Activated CD4-positive, alpha-beta T cell treated with anti-CD3 and anti-CD28 coated beads, Interleukin-2, amount 50 U/mL, for 48 hours (primary cell): ENCODE measurements at regions not wholly inside any gene's neighbourhood (a gene's known extent, or its start where the extent isn't known, plus 50 kb on each side); places are given as distances from the start of the nearest gene placed in this dataset.
"Not testable (repeated sequence)": the region's sequence is repeated elsewhere in the genome, so short reads cannot be mapped to it uniquely, and the experiment has no call there.

Source experiments
- DNase-seq, 2 experiments: peaks; one replicate each; pipeline ENCODE4 v3.0.0-alpha.2; 2020

DNA sequence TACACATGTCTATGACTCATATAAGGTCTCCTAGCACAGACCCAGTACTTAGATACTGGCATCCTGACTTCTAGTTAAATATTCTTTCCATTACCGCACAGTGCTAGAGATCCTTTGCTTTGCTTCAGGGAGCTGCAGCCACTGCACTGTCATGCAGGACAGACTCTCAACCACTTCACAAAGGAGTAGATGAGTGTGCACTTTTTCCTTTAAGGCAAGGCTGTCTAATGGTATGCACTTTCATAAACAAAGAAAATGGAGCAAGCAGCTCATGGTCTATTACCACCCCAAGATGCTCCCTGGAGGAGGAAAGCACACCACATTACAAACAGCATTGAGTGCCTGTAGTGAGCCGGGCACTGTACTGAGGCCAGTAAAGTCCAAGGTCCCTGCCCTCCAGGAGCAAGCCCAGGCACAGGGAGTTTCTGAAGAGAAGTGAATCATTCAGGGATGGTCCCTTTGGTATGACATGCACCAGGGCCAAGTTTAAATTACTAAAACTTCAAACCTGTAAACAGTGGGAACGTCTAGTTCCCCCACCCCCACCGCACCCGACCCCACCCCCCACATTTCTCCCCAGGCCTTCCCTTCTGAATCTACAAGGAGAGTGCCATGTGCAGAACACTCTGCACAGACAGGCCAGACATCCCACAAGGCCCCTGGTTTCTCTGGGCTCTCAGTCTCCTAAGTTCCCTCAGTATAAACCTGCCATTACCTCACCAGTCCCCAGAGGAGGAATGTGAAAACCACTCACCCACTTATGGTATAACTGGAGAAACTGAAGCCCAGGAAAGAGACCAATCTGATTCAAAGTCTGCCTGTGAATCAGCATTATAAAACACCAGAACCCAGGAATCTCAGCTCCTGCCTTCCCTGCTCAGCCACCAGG is 107.8 kb upstream of the BCL6 start:
- no peak for DNase-seq

DNA sequence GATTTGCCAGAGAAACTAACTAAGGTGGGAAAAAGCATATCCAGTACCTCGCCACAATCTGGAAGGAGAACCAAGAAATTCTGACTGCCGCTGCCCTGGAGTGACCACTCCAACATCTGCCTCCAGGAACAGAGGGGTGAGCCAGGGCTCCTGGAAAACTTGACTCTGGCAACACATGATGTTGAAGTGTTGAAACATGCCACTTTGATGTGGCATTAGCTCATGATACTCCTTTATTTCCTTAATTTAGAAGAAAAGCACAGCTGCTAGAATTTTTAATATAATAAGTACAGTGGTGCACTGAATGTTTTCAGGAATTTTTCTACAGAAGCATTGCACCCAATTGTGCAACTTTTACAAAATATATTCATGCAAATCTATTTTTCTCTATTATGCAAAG is 109.9 kb upstream of the BCL6 start:
- DNase-seq = no peak

DNA sequence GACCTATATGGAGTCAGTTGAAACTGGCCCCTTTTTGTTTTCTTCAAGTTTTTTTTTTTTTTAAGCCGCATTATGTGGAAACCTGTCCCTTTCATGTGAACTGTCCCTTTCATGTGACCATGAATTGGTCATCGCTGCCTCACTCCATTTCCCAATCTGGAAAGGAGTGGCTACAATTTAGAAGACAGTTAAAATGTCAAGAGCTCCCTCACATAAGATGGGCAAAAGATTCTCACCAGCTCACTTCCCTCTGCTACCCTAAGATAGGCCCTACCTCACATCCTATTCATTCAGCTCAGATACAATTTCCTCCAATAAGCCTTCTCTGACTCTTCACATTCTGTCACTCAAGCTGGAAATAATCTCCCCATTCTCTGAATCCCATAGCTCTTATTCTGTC is 111.3 kb upstream of the BCL6 start:
- DNase-seq = no peak

DNA sequence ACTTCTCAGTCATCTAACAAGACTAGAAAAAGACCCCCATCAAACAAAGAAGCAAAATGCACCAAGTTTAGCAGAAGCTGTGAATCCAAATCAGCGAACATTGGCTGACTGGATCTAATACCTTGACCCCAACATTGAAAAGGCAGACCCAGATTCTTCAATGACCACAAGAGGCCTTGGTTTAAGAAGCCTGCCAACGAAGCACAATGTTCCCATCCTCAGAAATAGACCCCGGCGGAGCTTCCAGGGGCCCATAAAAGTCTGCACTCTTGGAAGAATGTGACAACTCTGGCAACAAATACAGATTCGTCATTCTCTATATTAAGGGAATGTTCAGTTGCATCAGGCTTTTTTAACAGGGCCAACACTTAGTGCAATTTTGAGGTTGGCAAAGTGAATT is 112.8 kb upstream of the BCL6 start:
- no peak for DNase-seq

DNA sequence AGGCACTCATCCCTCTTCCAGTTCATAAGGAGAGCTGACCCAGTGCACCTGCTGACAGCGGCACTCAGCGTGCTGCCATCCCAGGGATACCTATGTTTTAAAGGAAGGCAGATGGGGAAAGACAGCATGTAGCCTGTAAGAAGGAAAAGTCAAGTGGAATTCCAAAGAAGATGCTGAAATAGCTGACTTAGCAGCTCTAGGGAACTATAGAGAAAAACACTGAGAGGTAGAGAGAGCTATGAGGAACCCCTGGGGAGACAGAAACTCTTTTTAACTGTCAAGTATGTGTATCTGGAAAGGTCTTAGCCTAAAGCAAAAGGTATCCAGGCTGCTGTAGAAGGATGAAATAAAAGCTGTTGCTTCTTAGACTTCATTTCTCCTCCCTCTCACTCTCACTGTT is 113.4 kb upstream of the BCL6 start:
- no peak for DNase-seq

DNA sequence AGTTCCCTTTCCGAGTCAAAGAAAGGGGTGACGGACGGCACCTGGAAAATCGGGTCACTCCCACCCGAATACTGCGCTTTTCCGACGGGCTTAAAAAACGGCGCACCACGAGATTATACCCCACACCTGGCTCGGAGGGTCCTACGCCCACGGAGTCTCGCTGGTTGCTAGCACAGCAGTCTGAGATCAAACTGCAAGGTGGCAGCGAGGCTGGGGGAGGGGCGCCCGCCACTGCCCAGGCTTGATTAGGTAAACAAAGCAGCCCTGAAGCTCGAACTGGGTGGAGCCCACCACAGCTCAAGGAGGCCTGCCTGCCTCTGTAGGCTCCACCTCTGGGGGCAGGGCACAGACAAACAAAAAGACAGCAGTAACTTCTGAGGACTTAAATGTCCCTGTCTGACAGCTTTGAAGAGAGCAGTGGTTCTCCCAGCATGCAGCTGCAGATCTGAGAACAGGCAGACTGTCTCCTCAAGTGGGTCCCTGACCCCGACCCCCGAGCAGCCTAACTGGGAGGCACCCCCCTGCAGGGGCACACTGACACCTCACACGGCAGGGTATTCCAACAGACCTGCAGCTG is 117.5 kb upstream of the BCL6 start:
- not testable (repeated sequence) for DNase-seq

DNA sequence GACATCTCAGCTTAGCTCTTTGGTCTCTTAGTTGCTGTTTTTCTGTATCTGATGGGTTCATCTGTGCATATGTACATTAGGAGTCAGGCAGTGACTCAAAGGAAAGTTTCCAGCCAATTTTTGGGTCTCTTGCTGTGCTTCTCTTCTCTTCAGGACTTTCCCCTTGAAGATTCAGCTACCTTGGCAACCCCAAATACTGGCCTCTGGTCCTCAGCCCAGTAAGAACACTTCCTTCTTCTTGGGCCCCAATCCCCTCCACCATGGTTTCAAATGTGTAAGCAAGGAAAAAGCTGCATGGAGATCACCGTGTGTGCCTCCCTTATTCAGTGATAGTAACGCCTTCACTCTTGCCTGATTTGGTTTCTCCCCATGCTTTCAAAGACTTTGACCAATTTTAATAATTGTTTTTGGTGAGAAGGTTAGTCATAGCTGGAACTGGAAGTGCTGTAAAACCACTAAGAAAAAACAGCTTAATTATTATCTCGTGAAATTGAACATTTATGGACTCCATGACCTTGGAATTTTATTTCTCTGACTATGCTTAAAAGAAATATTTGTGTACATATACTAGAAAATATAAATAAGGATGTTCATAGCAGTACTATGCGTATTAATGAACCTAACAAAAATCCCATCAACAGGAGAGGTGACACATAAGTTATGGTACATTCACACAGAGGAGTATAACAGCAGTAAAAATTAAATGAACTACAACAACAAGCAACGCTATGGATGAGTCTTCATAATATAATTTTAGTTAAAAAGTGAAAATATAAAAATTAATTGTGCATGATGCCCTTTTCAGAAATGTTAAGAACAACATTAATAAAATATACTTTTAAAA is 125.3 kb upstream of the BCL6 start:
- DNase-seq = peak; percentile 12 to 27

DNA sequence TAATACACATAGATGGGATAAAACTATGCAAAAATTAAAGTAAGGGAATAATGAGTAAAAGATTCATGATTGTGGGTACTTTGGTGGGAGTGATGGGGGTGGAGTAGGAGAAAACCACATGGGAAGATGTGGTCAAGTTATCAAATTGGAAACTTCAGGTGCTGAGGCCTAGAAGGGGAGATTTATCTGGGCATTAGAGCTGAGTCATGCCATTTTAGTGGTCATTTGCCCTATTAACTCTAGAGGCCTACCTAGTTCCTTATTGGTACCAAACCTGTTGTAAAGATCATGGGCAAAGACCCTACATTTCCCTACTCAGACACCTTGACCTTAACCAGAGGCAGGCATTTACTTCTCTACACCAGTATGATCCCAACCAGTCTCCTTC is 125.9 kb upstream of the BCL6 start:
- DNase-seq = no peak

DNA sequence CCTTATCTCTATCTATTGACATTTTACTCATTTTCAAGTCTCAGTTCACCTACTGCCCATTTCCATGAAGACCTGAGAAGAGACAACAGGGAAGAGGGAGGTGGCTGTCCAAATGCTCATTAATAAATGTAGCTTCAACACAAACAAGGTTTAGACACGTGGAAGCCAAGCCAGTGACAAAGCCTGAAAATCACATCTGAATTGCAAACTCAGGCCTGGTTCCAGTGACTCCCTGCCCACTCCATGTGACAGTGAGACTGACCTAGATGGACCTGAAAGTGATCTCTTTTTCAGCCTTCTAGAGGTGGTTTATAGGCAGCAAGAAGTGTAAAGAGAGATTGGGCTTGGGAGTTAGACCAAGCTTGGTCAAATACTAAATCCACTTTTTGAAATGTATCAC is 126.6 kb upstream of the BCL6 start:
- no peak for DNase-seq

DNA sequence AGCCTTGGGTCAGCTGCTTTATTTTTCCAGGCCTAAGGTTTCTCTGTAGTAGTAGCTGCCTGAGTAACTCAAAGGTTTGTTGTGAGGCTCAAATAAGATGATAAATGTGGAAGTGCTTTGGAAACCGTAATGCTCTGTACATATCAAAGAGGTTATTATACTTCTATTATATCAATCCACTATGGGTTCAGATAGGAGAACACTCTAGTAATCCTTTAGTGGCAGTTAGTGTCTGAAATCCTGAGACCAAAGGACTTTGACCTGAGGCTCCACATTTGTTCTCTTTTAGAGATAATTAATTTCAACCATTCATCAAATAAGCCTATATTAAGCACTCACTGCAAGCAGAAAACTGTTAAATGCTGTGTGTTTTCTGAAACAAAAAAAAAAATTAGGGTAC is 128.6 kb upstream of the BCL6 start:
- no peak for DNase-seq

DNA sequence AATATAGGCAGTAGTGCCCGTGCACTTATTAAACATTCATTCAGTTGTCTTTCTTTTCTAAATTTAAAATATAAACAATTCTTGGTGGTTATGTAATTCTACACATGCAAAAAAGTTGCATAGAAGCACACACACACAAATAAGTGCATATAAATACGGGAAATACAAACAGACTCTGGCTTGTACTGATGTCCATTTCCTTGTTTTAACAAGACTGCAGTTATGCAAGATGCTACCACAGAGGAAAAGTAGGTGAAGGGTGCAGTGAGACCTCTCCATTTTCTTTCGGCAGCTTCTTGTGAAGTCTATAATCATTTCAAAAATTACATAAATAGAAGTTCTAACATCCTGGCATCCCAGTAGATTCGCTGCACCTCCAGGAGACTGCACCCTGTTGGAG is 130.6 kb upstream of the BCL6 start:
- DNase-seq = no peak

DNA sequence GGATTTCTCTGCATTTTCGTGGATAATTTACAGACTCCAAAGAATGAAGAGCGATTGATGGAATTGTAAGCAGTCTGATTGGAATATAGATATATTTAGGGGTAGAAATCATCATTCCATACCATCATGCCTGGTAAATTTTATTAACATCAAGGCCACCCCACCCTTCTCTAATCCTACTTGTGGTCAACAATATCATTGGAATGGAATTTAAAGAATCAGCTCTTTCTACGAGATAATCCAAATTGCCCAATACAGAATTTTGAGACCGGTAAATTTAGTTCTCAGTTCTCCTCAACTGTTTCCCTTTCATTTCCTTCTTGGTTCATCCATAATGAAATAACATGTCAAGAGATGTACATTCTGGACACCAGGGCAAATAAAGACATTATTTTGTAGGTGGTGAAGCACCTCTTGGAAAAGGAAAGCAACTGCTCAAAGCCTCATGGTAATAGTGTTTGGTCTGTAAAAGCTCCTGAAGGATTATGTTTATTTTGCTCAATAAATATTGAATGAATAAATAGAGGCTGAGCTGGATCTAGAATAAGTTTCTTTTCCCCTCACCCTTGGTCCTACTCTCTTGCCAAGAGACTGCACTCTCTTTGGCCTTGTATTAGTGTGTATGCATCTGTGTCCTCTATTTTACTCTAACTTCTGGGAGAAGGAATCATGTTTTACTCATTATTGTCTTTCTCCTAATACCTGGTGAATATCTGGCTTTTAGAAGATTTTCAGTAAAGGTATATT is 133.7 kb upstream of the BCL6 start:
- no peak for DNase-seq

DNA sequence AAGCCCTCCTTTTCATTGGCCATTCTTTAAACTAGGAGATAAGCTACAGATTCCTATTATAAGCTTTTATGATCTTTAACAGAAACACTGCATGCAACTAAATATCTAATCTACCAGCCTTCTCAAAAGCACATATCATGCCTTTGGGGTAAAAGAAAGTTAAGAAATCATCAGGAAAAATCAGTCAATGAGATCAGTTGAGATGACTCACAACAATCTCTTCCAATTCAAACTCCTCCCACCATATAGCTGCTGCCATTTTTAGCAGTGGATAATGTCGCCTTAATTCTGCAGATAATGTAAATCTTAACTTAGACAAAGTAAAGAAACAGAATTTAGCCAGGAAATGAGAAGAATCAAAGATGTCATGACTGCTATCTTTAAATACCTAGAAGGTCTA is 135.2 kb upstream of the BCL6 start:
- DNase-seq = no peak

DNA sequence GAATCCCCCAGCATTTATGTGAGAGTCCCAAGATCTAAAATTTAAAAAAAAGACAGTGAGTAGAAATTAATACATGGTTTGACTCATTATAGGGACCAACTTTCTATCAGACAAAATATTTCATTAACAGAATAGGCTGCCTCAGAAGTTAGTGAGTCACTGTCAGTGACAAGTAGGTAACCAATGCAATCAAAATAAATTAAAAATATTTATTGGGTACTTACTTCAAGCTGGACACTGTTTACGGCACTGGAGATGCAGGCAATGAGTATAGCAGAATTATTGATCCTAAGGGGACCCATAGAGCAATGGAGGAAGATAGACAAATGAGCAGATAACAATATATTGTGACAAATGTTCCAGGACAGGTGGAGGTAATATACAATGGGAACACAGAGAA is 135.6 kb upstream of the BCL6 start:
- no peak for DNase-seq

DNA sequence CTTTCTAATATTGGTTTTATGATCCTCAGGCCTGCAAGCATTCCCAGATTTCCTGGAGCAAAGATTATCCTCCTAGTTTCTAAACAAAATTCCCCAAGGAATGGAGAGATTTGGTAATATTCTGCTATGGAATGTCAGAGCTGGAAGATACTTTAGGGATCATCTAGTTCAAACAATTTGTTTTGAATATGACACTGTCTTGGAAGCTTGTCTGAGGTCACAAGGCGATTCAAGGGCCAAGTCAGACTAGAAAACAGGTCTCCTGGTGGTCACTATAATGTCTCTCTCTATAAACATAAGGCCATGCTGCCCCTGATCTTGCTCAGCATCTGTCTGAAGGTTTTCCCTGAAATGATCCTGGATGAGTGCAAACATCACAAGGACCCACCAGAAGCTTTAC is 143.4 kb upstream of the BCL6 start:
- DNase-seq = no peak

DNA sequence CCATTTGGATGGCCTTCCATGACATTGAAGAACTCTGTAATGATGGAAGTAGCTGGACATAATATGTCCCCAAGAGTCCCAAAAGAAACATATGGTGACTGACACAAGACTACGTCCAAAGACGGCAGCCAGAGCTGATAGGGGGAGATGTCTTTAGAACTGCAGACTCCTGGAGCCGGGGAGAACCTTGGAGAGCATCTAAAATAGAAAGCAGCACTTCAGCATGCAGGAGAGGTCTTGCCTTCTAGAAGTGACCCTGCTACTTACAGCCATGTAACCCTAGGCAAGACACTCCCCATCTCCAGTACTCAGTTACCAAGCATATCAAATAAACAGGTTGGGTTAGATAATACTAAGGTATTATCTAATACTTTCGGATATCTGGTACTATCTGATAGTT is 143.8 kb upstream of the BCL6 start:
- DNase-seq = no peak

DNA sequence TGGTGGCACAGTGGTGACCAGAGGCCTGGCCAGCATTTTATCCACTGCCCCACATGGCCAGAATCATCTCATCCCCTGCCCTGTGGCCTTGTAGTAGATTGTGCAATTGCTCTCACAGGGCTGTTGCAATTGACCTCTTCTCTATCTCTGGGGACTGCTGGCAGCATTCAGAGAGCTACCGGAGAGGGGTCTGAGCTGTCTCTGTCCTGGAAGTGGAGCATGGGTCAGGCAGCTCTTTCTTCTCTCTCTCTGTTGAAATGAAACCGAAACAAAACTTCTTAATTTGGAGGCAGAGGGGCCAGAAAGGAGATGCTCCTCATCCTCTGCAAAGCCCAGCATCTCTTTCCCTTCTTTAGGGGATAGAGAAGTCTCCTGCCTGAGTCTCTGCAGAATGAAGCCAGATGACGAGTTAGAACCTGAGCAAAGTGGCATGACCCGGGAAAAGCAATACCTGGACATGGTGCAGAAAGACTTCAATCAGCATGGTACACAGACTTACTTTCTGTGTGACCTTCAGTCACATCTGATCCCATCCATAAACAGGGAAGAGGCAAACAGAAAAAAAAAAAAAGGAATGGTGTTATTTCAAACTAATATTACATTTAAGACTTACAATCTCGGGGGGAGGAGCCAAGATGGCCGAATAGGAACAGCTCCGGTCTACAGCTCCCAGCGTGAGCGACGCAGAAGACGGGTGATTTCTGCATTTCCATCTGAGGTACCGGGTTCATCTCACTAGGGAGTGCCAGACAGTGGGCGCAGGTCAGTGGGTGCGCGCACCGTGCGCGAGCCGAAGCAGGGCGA is 144.5 kb upstream of the BCL6 start:
- DNase-seq = no peak

DNA sequence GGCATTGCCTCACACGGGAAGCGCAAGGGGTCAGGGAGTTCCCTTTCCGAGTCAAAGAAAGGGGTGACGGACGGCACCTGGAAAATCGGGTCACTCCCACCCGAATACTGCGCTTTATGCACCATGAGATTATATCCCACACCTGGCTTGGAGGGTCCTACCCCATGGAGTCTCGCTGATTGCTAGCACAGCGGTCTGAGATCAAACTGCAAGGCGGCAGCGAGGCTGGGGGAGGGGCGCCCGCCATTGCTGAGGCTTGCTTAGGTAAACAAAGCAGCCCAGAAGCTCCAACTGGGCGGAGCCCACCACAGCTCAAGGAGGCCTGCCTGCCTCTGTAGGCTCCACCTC is 145.1 kb upstream of the BCL6 start:
- not testable (repeated sequence) for DNase-seq

DNA sequence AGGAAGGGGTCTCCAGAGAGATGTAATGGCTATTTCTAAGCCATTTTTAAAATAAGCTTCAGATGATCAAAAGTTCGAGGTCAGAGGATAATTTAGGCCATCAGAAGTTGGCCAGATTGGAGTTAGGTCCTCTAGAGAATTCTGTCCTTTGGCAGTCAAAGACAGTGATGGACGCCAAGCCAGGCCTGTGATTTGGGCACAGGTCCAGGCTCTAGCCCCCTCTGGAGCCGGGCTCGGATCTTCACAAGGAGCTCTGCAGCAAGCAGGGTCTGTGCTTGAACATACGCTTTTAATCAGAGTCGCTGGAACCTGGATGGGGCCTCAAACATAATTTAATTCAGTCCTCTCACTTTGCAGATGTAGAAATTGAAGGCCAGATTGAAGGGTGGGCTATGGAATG is 151.4 kb upstream of the BCL6 start:
- DNase-seq = no peak

DNA sequence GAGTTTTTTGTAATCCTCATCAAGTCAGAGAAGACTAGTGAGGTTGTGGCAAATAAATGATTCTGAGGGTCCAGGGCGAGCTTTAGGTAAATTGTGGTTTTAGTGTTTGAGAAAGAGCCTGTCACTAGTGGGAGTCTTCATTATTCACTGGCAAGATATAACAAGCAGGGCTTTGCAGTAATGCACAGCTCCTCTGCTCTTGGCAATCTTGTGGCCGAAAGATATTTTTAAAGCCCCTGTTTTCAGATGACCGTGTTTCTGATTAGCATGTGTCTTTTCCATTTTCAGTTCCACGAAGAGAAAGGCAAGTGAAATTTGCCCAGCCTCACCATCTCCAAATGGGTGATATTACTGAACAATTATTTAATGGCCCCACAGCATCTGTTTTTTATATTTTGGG is 154.0 kb upstream of the BCL6 start:
- DNase-seq = no peak

DNA sequence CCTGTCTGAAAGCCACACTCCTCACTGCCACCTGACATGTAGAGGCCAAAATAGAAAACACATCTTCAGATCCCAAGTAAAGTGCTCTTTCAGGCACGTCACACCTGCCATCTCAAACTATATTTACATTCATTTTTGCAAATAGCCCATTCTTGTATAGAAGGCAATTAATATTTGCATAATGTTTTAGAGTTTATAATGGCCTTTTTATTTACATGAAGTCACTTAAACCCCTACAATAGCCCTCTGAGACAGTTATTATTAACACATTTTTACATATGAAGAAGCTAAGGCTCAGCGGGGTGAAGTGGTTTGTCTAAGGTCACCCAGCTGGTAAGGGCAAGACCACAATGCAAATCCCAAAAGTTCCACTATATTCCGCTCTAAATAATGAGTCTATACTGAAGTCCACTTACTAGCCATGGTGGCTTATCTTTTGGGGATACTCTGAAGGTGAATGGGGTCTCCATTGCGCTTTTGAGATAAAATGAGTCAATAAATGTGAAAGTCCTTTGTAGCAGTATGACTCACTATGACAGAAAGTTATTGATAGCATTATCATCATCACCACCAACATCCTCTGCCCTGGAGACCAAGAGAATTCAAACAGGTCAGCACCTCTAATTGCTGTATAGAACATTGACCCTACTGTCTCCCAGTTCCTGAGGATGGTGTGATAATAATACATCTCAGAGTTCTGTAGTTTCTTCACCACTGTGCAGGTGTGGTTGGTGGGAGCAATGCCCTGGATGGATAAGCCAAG is 155.9 kb upstream of the BCL6 start:
- DNase-seq = no peak

DNA sequence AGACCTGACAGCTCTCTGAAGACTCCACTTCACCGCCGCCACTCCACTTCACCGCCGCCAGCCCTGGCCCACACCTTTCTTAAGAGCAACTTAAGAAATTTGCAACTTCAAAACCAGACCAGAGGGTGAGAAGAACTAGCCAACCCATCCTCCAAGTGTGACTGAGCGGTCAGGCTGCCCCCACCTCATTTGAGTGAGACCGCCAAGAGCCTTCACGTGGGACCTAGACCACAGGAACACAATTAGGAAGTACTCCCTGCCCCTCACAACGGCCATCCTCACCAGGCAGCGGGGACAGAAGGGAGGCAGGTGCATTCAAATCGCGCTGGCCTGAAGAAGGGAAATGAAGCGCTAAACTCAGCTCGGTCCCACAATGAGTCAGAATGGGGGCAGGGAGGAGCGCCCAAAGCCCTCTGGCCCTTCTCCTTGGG is 156.8 kb upstream of the BCL6 start:
- DNase-seq = no peak
